SK-N-SH (cell line): ENCODE measurements at regions not wholly inside any gene's neighbourhood (a gene's known extent, or its start where the extent isn't known, plus 50 kb on each side); places are given as distances from the start of the nearest gene placed in this dataset.

Source experiments
- CTCF ChIA-PET: fragments of 300-600, 350-600 bp; formaldehyde crosslinking; extraction: SDS; loops from one replicate; lab custom pipeline; 2021; lab: Yijun Ruan, JAX
- POLR2A ChIA-PET: fragments of 350-600 bp; sonication (Branson Sonifier 250); formaldehyde crosslinking; extraction: SDS; loops from one replicate; lab custom pipeline; 2020; ENCODE audit warnings: antibody characterized with exemption, inconsistent platforms; lab: Yijun Ruan, JAX
- DNase-seq: peaks from one replicate; pipeline ENCODE4 v3.0.0; 2012
- H2AFZ ChIP-seq: fragments of 200-600 bp; sonication (generic); 2 replicates; pipeline ENCODE4 v1.8.1; 2016; ENCODE audit warnings: antibody characterized with exemption, mild to moderate bottlenecking, low read depth
- H3F3A ChIP-seq: fragments of 200-600 bp; sonication (generic); replicated peaks from 2 replicates; pipeline ENCODE3; 2016; ENCODE audit warnings: antibody characterized with exemption, mild to moderate bottlenecking; ENCODE audit not compliant: insufficient read depth
- H3K27ac ChIP-seq, 2 experiments: fragments of 200-500 bp in 1 of 2; fragments of 200-600 bp in 1 of 2; sonication (Bioruptor generic) in 1 of 2; sonication (generic), shearing (Covaris generic) in 1 of 2; 2 replicates each; pipeline versions ENCODE4 v1.5.1 to v1.6.1; 2014 to 2016; ENCODE audit warnings: low read depth in 2 of 2, inconsistent platforms in 1 of 2, low read length in 1 of 2, mild to moderate bottlenecking in 1 of 2, mixed read lengths in 1 of 2
- H3K27me3 ChIP-seq: fragments of 200-600 bp; sonication (generic), shearing (Covaris generic); 2 replicates; pipeline ENCODE4 v1.6.1; 2016; ENCODE audit warnings: mixed run types; ENCODE audit not compliant: insufficient read depth
- H3K36me3 ChIP-seq, 2 experiments: fragments of 200-500 bp in 1 of 2; fragments of 200-600 bp in 1 of 2; sonication (Bioruptor generic) in 1 of 2; sonication (generic) in 1 of 2; replicated peaks in 1 of 2; 2 replicates each; pipeline versions ENCODE3 to v1.5.1; 2014 to 2016; ENCODE audit warnings: low read length in 1 of 2, mild to moderate bottlenecking in 1 of 2; ENCODE audit not compliant: insufficient read depth in 2 of 2, control insufficient read depth in 1 of 2
- H3K4me1 ChIP-seq, 2 experiments: fragments of 200-500 bp in 1 of 2; fragments of 200-600 bp in 1 of 2; sonication (Bioruptor generic) in 1 of 2; sonication (generic), shearing (Covaris generic) in 1 of 2; 2 replicates each; pipeline versions ENCODE4 v1.5.1 to v1.6.1; 2014 to 2016; ENCODE audit warnings: low read depth in 1 of 2, low read length in 1 of 2, mixed run types in 1 of 2; ENCODE audit not compliant: insufficient read depth in 2 of 2, control insufficient read depth in 1 of 2
- H3K4me2 ChIP-seq: fragments of 200-600 bp; sonication (generic), shearing (Covaris generic); 2 replicates; pipeline ENCODE4 v1.6.1; 2017; ENCODE audit warnings: mixed run types
- H3K4me3 ChIP-seq, 2 experiments: fragments of 200-500 bp in 1 of 2; fragments of 200-600 bp in 1 of 2; sonication (Bioruptor generic) in 1 of 2; sonication (generic), shearing (Covaris generic) in 1 of 2; 2 replicates each; pipeline versions ENCODE4 v1.5.1 to v1.8.1; 2014 to 2016; ENCODE audit warnings: low read depth in 2 of 2, inconsistent platforms in 1 of 2, low read length in 1 of 2, mild to moderate bottlenecking in 1 of 2, mixed read lengths in 1 of 2, moderate library complexity in 1 of 2
- H3K79me2 ChIP-seq: fragments of 200-600 bp; sonication (generic); 2 replicates; pipeline ENCODE4 v1.8.1; 2017; ENCODE audit warnings: mild to moderate bottlenecking; ENCODE audit not compliant: insufficient read depth
- H3K9ac ChIP-seq: fragments of 200-600 bp; sonication (generic); 2 replicates; pipeline ENCODE4 v1.6.1; 2017; ENCODE audit warnings: mixed run types
- H3K9me2 ChIP-seq: fragments of 200-600 bp; sonication (generic); 2 replicates; pipeline ENCODE4 v1.6.1; 2017; ENCODE audit warnings: mixed run types
- H3K9me3 ChIP-seq: fragments of 200-600 bp; sonication (generic); 2 replicates; pipeline ENCODE4 v1.6.1; 2017; ENCODE audit warnings: mixed run types, mild to moderate bottlenecking, moderate library complexity
- H4K20me1 ChIP-seq: fragments of 200-600 bp; sonication (generic); 2 replicates; pipeline ENCODE4 v1.6.1; 2017; ENCODE audit warnings: mild to moderate bottlenecking, mixed run types; ENCODE audit not compliant: insufficient read depth
- ELF1 ChIP-seq: IDR thresholded peaks from 2 replicates; pipeline ENCODE4 v1.4.0; 2012
- EZH2phosphoT487 ChIP-seq: fragments of 200-600 bp; sonication (generic); IDR thresholded peaks from 2 replicates; pipeline ENCODE4 v1.6.1; 2017; ENCODE audit warnings: low read depth, mixed run types, mild to moderate bottlenecking, antibody characterized with exemption, moderate library complexity, borderline replicate concordance
- FOSL2 ChIP-seq: IDR thresholded peaks from 2 replicates; pipeline ENCODE4 v1.4.0; 2012; ENCODE audit warnings: low read depth, mild to moderate bottlenecking, moderate library complexity, borderline replicate concordance
- FOXJ3 ChIP-seq: sonication (generic); formaldehyde crosslinking; IDR thresholded peaks from 2 replicates; pipeline ENCODE4 v1.5.1; 2020; ENCODE audit warnings: mild to moderate bottlenecking, missing genetic modification reagents
- FOXM1 ChIP-seq: IDR thresholded peaks from 2 replicates; pipeline ENCODE4 v1.4.0; 2012; ENCODE audit warnings: low read depth, mild to moderate bottlenecking
- IRF3 ChIP-seq: fragments of 150-350 bp; IDR thresholded peaks from 2 replicates; pipeline ENCODE4 v1.6.1; 2016; ENCODE audit warnings: mild to moderate bottlenecking, low read depth, low read length
- MAX ChIP-seq: IDR thresholded peaks from 2 replicates; pipeline ENCODE4 v1.4.0; 2012; ENCODE audit warnings: low read depth
- MXI1 ChIP-seq: IDR thresholded peaks from 2 replicates; pipeline ENCODE4 v1.6.1; 2012; ENCODE audit warnings: mild to moderate bottlenecking, low read depth, low read length, improper control_type of control experiment
- NFIC ChIP-seq: IDR thresholded peaks from 2 replicates; pipeline ENCODE4 v1.4.0; 2012; ENCODE audit warnings: borderline replicate concordance
- NRF1 ChIP-seq: IDR thresholded peaks from 2 replicates; pipeline ENCODE4 v1.6.1; 2012; ENCODE audit warnings: low read depth, mild to moderate bottlenecking, low read length
- PBX3 ChIP-seq: IDR thresholded peaks from 2 replicates; pipeline ENCODE4; 2012
- POLR2AphosphoS5 ChIP-seq: IDR thresholded peaks from 2 replicates; pipeline ENCODE4 v1.6.1; 2012; ENCODE audit warnings: low read depth, low read length
- RAD21 ChIP-seq: IDR thresholded peaks from 2 replicates; pipeline ENCODE4 v1.6.1; 2012; ENCODE audit warnings: mild to moderate bottlenecking, low read length
- RCOR1 ChIP-seq: fragments of 150-350 bp; IDR thresholded peaks from 2 replicates; pipeline ENCODE4 v1.6.1; 2017; ENCODE audit warnings: antibody characterized with exemption, low read length
- SIN3A ChIP-seq: IDR thresholded peaks from 2 replicates; pipeline ENCODE4 v1.6.1; 2012; ENCODE audit warnings: low read depth, mild to moderate bottlenecking, low read length, moderate library complexity, borderline replicate concordance
- SMC3 ChIP-seq: IDR thresholded peaks from 2 replicates; pipeline ENCODE4 v1.6.1; 2012; ENCODE audit warnings: low read depth, low read length, improper control_type of control experiment
- TAF1 ChIP-seq: IDR thresholded peaks from 2 replicates; pipeline ENCODE4 v1.6.1; 2012; ENCODE audit warnings: low read depth, mild to moderate bottlenecking, low read length, moderate library complexity, borderline replicate concordance
- TCF12 ChIP-seq: IDR thresholded peaks from 2 replicates; pipeline ENCODE4 v1.4.0; 2012
- USF2 ChIP-seq: fragments of 150-350 bp; IDR thresholded peaks from 2 replicates; pipeline ENCODE4 v1.6.1; 2017; ENCODE audit warnings: antibody characterized with exemption, low read length, low read depth, borderline replicate concordance
- ZBTB33 ChIP-seq: IDR thresholded peaks from 2 replicates; pipeline ENCODE4 v1.4.0; 2012; ENCODE audit warnings: low read depth, borderline replicate concordance
- WGBS: methylation state at CpG from one replicate; pipeline ENCODE4 v1.1.6; 2017; ENCODE audit warnings: low lambda C conversion rate; 5-methylcytosine and 5-hydroxymethylcytosine counted together

GRCh38 chr11:119976805-119977560 is 160.9 kb downstream of the TRIM29 start (continued):
- TF ChIP-seq EZH2phosphoT487 (no peak), SIN3A (no peak), POLR2AphosphoS5 (no peak)

- Histone ChIP-seq H3K27me3 (no peaks in the 10 kb centered on the region; the same call in 1 of the 2 replicates), H4K20me1 (no peaks in the 10 kb centered on the region), H3K4me3 (no peak overlapping the region)
- TF ChIP-seq SMC3 (no peak), RAD21 (no peak), PBX3 (no peak), USF2 (no peak), RCOR1 (no peak), IRF3 (no peak), ZBTB33 (no peak), EZH2phosphoT487 (no peak), FOXM1 (no peak), MAX (no peak), TCF12 (no peak), NRF1 (no peak), SIN3A (no peak), TAF1 (no peak), POLR2AphosphoS5 (no peak), MXI1 (no peak), FOSL2 (no peak), NFIC (no peak), ELF1 (no peak), FOXJ3 (CRISPR knock-in tag) (no peak)
- TF ChIP-seq, all 33 proteins: peak for 0
- H3K27ac ChIP-seq: no peak overlapping the region; a peak in 1 of 4 replicates
- no peak overlapping the region for H3K9ac ChIP-seq
- no peak for DNase-seq
- no peaks in the 10 kb centered on the region for H3K9me3 ChIP-seq
- H3F3A ChIP-seq: no peaks in the 10 kb centered on the region
- no peak overlapping the region for H3K4me2 ChIP-seq
- POLR2A ChIA-PET: no interaction called here
- H2AFZ ChIP-seq: no peak overlapping the region
- CTCF ChIA-PET: interaction anchor here (1.4 kb wide), 1 partner anchor 20 kb away, joined by 3 read pairs; no protein-coding TSS in a partner anchor
- H3K36me3 ChIP-seq: no peaks in the 10 kb centered on the region
- WGBS: 39% methylated on average over 8 of the region's 15 CpGs
- H3K9me2 ChIP-seq: no peaks in the 10 kb centered on the region
- H3K79me2 ChIP-seq: no peaks in the 10 kb centered on the region
- H3K4me1 ChIP-seq: peaks cover 0 to 28% of the 10 kb centered on the region in 2 experiments; a peak in 1 of 4 replicates
Measured at GRCh38 chr11:119975561-119976152, 162.3 kb downstream of the TRIM29 start.
